Heart right ventricle (tissue), 16 donors: ENCODE measurements at regions not wholly inside any gene's neighbourhood (a gene's known extent, or its start where the extent isn't known, plus 50 kb on each side); places are given as distances from the start of the nearest gene placed in this dataset.

Experiments used
- ATAC-seq, 8 donors: fragments of 200-7000 bp; cut with Tn5 transposase; one replicate each; pipeline ENCODE4 v1.9.1; 2020; ENCODE audit warnings: mild to moderate bottlenecking in 8 of 8, moderate library complexity in 8 of 8, moderate number of reproducible peaks in 1 of 8
- DNase-seq, 2 donors: peaks; one replicate each; pipeline ENCODE4 v3.0.0-alpha.2; 2020
- H3K27ac ChIP-seq, 10 donors: fragments of 200-600 bp; sonication (generic) in 2 of 10; one replicate each; pipeline versions ENCODE4 v1.5.0 to v1.8.0; 2020 to 2022; ENCODE audit warnings: mild to moderate bottlenecking in 3 of 10
- H3K27me3 ChIP-seq, 7 donors: fragments of 200-600 bp; one replicate each; pipeline ENCODE4 v1.8.0; 2021 to 2022; ENCODE audit warnings: mild to moderate bottlenecking in 2 of 7
- H3K36me3 ChIP-seq, 9 donors: fragments of 200-600 bp; sonication (generic) in 1 of 9; one replicate each; pipeline versions ENCODE4 v1.5.0 to v1.8.0; 2020 to 2022; ENCODE audit warnings: mild to moderate bottlenecking in 2 of 9
- H3K4me1 ChIP-seq, 9 donors: fragments of 200-600 bp; sonication (generic) in 1 of 9; one replicate each; pipeline versions ENCODE4 v1.5.0 to v1.8.0; 2020 to 2022; ENCODE audit warnings: mild to moderate bottlenecking in 4 of 9
- H3K4me3 ChIP-seq, 10 donors: fragments of 200-600 bp; sonication (generic) in 2 of 10; one replicate each; pipeline versions ENCODE4 v1.5.0 to v1.8.0; 2020 to 2022; ENCODE audit warnings: mild to moderate bottlenecking in 7 of 10, moderate library complexity in 2 of 10
- H3K9me3 ChIP-seq, 11 donors: fragments of 200-600 bp in 10 of 11; sonication (generic) in 2 of 11; one replicate each; pipeline versions ENCODE4 v1.5.0 to v1.8.0; 2013 to 2022; ENCODE audit warnings: mild to moderate bottlenecking in 2 of 11, control low read depth in 1 of 11, moderate library complexity in 1 of 11
- CTCF ChIP-seq, 9 donors: fragments of 200-600 bp; sonication (generic) in 2 of 9; IDR thresholded peaks; one replicate each; pipeline versions ENCODE4 v1.5.0 to v1.8.0; 2021 to 2022; ENCODE audit warnings: antibody characterized with exemption in 9 of 9, mild to moderate bottlenecking in 5 of 9, moderate library complexity in 1 of 9
- WGBS, 2 donors: extraction: QIAGEN DNeasy Blood & Tissue Kit; methylation state at CpG; one replicate each; pipeline ENCODE4 v1.1.7; 2013; ENCODE audit warnings: inconsistent platforms in 1 of 2; 5-methylcytosine and 5-hydroxymethylcytosine counted together
- intact Hi-C, 10 donors: fragments of 100-400 bp; cut with DNase I; formaldehyde crosslinking; loops; one replicate each; pipeline versions ENCODE4 v1.11.1 to v1.14.2; 2022
- donor health status: Arrhythmogenic right ventricular cardiomyopathy.
- donor health status: ischemic (EF 13 %, LVEDD 7.1; RV severe dilation, severe dysfunction).
- donor health status: healthy with polysubstance abuse.
- donor health status: DM: no; HTN: yes; CAD: no.
- donor health status: DM: no; HTN: no; CAD: no.
- donor health status: ischemic (EF 25% LVEDD 6.9; RV normal size, moderate dysfunction).
- donor health status: ischemic (EF 25% LVEDD 5.7; RV mildly dilated, moderate dysfunction).
- donor health status: healthy.
- donor health status: DM: yes; HTN: yes; CAD: no.
- donor health status: Ischemic cardiomyopathy.
- donor health status: ischemic (EF 35%, LVEDD 5.7; RV mildly dilated, moderate dysfunction).
- donor health status: nonischemic (EF 11% LVEDD 7.7; RV severe dilation, severe dysfunction).
- donor health status: DM: yes; HTN: yes; CAD: no.
- donor health status: PGD.
- donor health status: ischemic (EF 29% LVEDD 5.4; RV normal size, mild dysfunction).
- donor health status: nonischemic (EF 23%, LVEDD 6.1; RV moderate dilation, normal function).

- Histone ChIP-seq H3K27me3 (no peaks in the 10 kb centered on the region), H3K4me1 (no peaks in the 10 kb centered on the region), H3K9me3 (peaks cover 0 to 86% (median 0%) of the 10 kb centered on the region in 11 donors), H3K27ac (no peak overlapping the region), H3K36me3 (no peaks in the 10 kb centered on the region), H3K4me3 (no peak overlapping the region)
- ATAC-seq = no peak
- no peak for DNase-seq
- intact Hi-C loops = no loop called here
- TF ChIP-seq CTCF (IDR thresholded peaks at IDR 0.05) = no peak
- WGBS, 2 donors = 86 to 89% methylated on average over 7 of the region's 7 CpGs
Observed at GRCh38 chr15:25208735-25209134, 230.1 kb downstream of the UBE3A start.

GRCh38 chr15:25220834-25221233 is 218.0 kb downstream of the UBE3A start:
- TF ChIP-seq CTCF (IDR thresholded peaks at IDR 0.05) = no peak
- Histone ChIP-seq H3K9me3 (peaks cover 0 to 95% (median 0%) of the 10 kb centered on the region in 11 donors), H3K4me3 (no peak overlapping the region), H3K4me1 (no peaks in the 10 kb centered on the region), H3K27ac (no peak overlapping the region), H3K27me3 (no peaks in the 10 kb centered on the region), H3K36me3 (no peaks in the 10 kb centered on the region)
- ATAC-seq (no peak), DNase-seq (no peak)
- WGBS, 2 donors = 83 to 85% methylated on average over 5 of the region's 5 CpGs
- intact Hi-C loops = no loop called here

GRCh38 chr15:25224396-25224795 is 214.4 kb downstream of the UBE3A start:
- no peak for TF ChIP-seq CTCF (IDR thresholded peaks at IDR 0.05)
- 84 to 94% methylated on average over 5 of the region's 5 CpGs for WGBS, 2 donors
- no peak for ATAC-seq
- H3K4me3 ChIP-seq = no peak overlapping the region
- intact Hi-C loops = no loop called here
- no peaks in the 10 kb centered on the region for H3K27me3 ChIP-seq
- H3K27ac ChIP-seq = no peak overlapping the region
- DNase-seq = no peak
- H3K4me1 ChIP-seq = no peaks in the 10 kb centered on the region
- no peaks in the 10 kb centered on the region for H3K36me3 ChIP-seq
- H3K9me3 ChIP-seq = peaks cover 0 to 92% (median 0%) of the 10 kb centered on the region in 11 donors

GRCh38 chr15:25226360-25226759 is 212.5 kb downstream of the UBE3A start:
- Histone ChIP-seq H3K4me1 (no peaks in the 10 kb centered on the region), H3K27me3 (no peaks in the 10 kb centered on the region), H3K27ac (no peak overlapping the region), H3K36me3 (no peaks in the 10 kb centered on the region), H3K4me3 (no peak overlapping the region), H3K9me3 (peaks cover 0 to 90% (median 0%) of the 10 kb centered on the region in 11 donors)
- peak; percentile 70 to 93 (median 83) for ATAC-seq
- 70 to 75% methylated on average over 6 of the region's 6 CpGs for WGBS, 2 donors
- no peak for TF ChIP-seq CTCF (IDR thresholded peaks at IDR 0.05)
- peak; percentile 47 to 62 for DNase-seq
- intact Hi-C loops = no loop called here
